Neural cell (in vitro differentiated cells): ENCODE measurements at regions not wholly inside any gene's neighbourhood (a gene's known extent, or its start where the extent isn't known, plus 50 kb on each side); places are given as distances from the start of the nearest gene placed in this dataset.

Experiments
- H2AFZ ChIP-seq: fragments of 200-600, 300-800 bp; sonication (generic), shearing (Covaris generic); 2 replicates; pipeline ENCODE4 v1.6.0; 2014; ENCODE audit warnings: low read depth, mild to moderate bottlenecking, antibody characterized with exemption, low read length, moderate library complexity
- H3F3A ChIP-seq: fragments of 200-600 bp; shearing (Covaris generic); 2 replicates; pipeline ENCODE4 v1.6.1; 2016; ENCODE audit warnings: mild to moderate bottlenecking, moderate library complexity, mixed read lengths, antibody characterized with exemption, low read length; ENCODE audit not compliant: insufficient read depth, poor library complexity, severe bottlenecking
- H3K27ac ChIP-seq: fragments of 200-600, 300-800 bp; sonication (generic), shearing (Covaris generic); 2 replicates; pipeline ENCODE4 v1.5.1; 2014; ENCODE audit warnings: mild to moderate bottlenecking, low read length, moderate library complexity
- H3K27me3 ChIP-seq: fragments of 300-800, 200-600 bp; sonication (generic), shearing (Covaris generic); 2 replicates; pipeline ENCODE4 v1.6.0; 2014; ENCODE audit warnings: mild to moderate bottlenecking, low read depth, low read length, moderate library complexity; ENCODE audit not compliant: insufficient read depth
- H3K36me3 ChIP-seq: fragments of 300-800, 200-600 bp; sonication (generic), shearing (Covaris generic); 2 replicates; pipeline ENCODE4 v1.5.1; 2014; ENCODE audit warnings: mild to moderate bottlenecking, antibody characterized with exemption, low read length, moderate library complexity; ENCODE audit not compliant: insufficient read depth
- H3K4me2 ChIP-seq: fragments of 300-800, 200-600 bp; sonication (generic), shearing (Covaris generic); 2 replicates; pipeline ENCODE4 v1.6.0; 2014; ENCODE audit warnings: mild to moderate bottlenecking, low read length
- H3K4me3 ChIP-seq: fragments of 300-800, 200-600 bp; sonication (generic), shearing (Covaris generic); 2 replicates; pipeline ENCODE4 v1.5.1; 2014; ENCODE audit warnings: mild to moderate bottlenecking, low read length, moderate library complexity
- H3K79me2 ChIP-seq: fragments of 200-600 bp; shearing (Covaris generic); replicated peaks from 2 replicates; pipeline ENCODE4 v1.6.0; 2014; ENCODE audit warnings: mild to moderate bottlenecking, low read length, moderate library complexity; ENCODE audit not compliant: insufficient read depth
- H3K9ac ChIP-seq: fragments of 300-800, 200-600 bp; sonication (generic), shearing (Covaris generic); 2 replicates; pipeline ENCODE4 v1.6.1; 2016; ENCODE audit warnings: mild to moderate bottlenecking, low read length, mixed read lengths
- H3K9me2 ChIP-seq: fragments of 200-600 bp; shearing (Covaris generic); 2 replicates; pipeline ENCODE4 v1.6.1; 2016; ENCODE audit warnings: mild to moderate bottlenecking, low read length, mixed read lengths; ENCODE audit not compliant: insufficient read depth
- H3K9me3 ChIP-seq: fragments of 200-600, 300-800 bp; sonication (generic), shearing (Covaris generic); 2 replicates; pipeline ENCODE4 v1.6.1; 2016; ENCODE audit warnings: mild to moderate bottlenecking, mixed run types, low read length, moderate library complexity, mixed read lengths
- H4K20me1 ChIP-seq: fragments of 200-600 bp; shearing (Covaris generic); 2 replicates; pipeline ENCODE4 v1.6.1; 2016; ENCODE audit warnings: mild to moderate bottlenecking, mixed run types; ENCODE audit not compliant: insufficient read depth
- CTCF ChIP-seq: fragments of 450-650 bp; IDR thresholded peaks from 2 replicates; pipeline ENCODE4 v1.5.1; 2014; ENCODE audit warnings: antibody characterized with exemption, mild to moderate bottlenecking, moderate library complexity; ENCODE audit not compliant: poor library complexity, severe bottlenecking
- EP300 ChIP-seq: fragments of 450-650 bp; conservative IDR thresholded peaks from 2 replicates; pipeline ENCODE4 v1.6.1; 2014; ENCODE audit warnings: antibody characterized with exemption, mild to moderate bottlenecking, moderate library complexity; ENCODE audit not compliant: poor library complexity, severe bottlenecking
- EZH2 ChIP-seq: fragments of 200-600, 300-800 bp; shearing (Covaris generic), sonication (generic); IDR thresholded peaks from 2 replicates; pipeline ENCODE4 v1.6.1; 2014; ENCODE audit warnings: antibody characterized with exemption, low read length, borderline replicate concordance, mild to moderate bottlenecking; ENCODE audit not compliant: insufficient read depth, poor library complexity, severe bottlenecking
- MXI1 ChIP-seq: fragments of 450-650 bp; conservative IDR thresholded peaks from 2 replicates; pipeline ENCODE4 v1.6.1; 2014; ENCODE audit warnings: antibody characterized with exemption, mild to moderate bottlenecking; ENCODE audit not compliant: poor library complexity, severe bottlenecking
- POLR2AphosphoS5 ChIP-seq: IDR thresholded peaks from 2 replicates; pipeline ENCODE4 v1.6.1; 2012
- RAD21 ChIP-seq: fragments of 450-650 bp; conservative IDR thresholded peaks from 2 replicates; pipeline ENCODE4 v1.6.1; 2014; ENCODE audit warnings: antibody characterized with exemption, mild to moderate bottlenecking, moderate library complexity
- REST ChIP-seq: IDR thresholded peaks from 2 replicates; pipeline ENCODE4 v1.6.1; 2012; ENCODE audit warnings: borderline replicate concordance
- SMC3 ChIP-seq: fragments of 450-650 bp; conservative IDR thresholded peaks from 2 replicates; pipeline ENCODE4 v1.6.1; 2014; ENCODE audit warnings: antibody characterized with exemption, mild to moderate bottlenecking, moderate library complexity; ENCODE audit not compliant: poor library complexity
- TAF1 ChIP-seq: IDR thresholded peaks from 2 replicates; pipeline ENCODE4 v1.6.1; 2012; ENCODE audit warnings: low read depth

DNA sequence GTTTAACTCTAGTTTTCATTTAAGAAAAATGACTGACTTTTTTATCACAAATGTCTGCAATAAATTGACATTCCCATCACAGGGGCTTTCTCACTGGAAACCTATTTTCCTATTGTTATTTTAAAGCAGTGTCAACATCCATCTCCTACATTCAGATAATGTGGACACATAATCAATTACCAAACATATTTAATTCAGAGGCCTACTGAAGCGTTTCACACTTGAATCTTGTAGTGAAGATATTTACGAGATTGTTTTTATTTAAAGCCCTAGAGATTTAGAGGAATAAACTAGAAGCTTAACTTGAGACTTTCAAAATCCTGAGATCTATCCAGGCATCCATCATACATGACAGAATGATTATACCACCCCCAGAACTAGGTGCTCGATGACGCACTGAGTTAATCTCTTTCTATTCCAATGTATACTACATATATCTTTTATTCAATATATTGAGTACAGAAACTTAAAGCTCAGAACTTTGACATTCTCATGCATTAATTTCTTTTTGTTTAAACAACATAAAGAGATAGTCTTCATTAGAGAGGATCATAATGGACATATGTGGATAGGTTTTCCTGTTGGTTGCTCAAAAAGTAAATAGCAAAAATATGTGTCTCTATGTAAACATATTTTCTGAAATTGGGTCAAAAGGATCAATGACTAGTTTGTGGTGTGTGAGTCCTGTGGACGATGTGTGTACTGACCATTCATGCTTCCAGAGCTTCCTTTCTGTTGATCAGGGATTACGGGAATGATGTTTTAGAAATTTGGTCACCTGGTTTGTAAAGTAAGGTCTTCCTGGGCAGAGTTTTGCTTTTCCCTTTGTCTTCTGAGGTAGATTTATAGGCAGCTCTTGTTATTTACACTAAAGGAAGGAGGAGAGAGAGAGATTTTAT, 171.5 kb upstream of the HMCN1 start:
- Histone ChIP-seq H2AFZ (no peak overlapping the region), H3K4me2 (peak overlapping the region; percentile 1), H3K36me3 (no peaks in the 10 kb centered on the region), H3K9me3 (no peaks in the 10 kb centered on the region), H3K9ac (no peak overlapping the region), H3F3A (no peaks in the 10 kb centered on the region), H3K4me3 (peak overlapping the region; percentile 16), H3K27me3 (no peaks in the 10 kb centered on the region), H3K27ac (peak overlapping the region; percentile 67), H3K79me2 (no peaks in the 10 kb centered on the region), H4K20me1 (no peaks in the 10 kb centered on the region), H3K9me2 (no peaks in the 10 kb centered on the region)
- TF ChIP-seq TAF1 (no peak), EZH2 (no peak), CTCF (no peak), EP300 (peak; percentile 72), SMC3 (no peak), RAD21 (no peak), POLR2AphosphoS5 (peak; percentile 22), MXI1 (no peak), REST (no peak)

GRCh38 chr1:185561629-185562028, 172.6 kb upstream of the HMCN1 start:
- no peaks in the 10 kb centered on the region for H3K9me2 ChIP-seq
- no peaks in the 10 kb centered on the region for H3F3A ChIP-seq
- no peaks in the 10 kb centered on the region for H3K27me3 ChIP-seq
- no peak overlapping the region for H3K9ac ChIP-seq
- H3K36me3 ChIP-seq = no peaks in the 10 kb centered on the region
- H2AFZ ChIP-seq = no peak overlapping the region
- H3K79me2 ChIP-seq = no peaks in the 10 kb centered on the region
- H4K20me1 ChIP-seq = no peaks in the 10 kb centered on the region
- no peaks in the 10 kb centered on the region for H3K9me3 ChIP-seq
- peak overlapping the region; percentile 15 for H3K4me3 ChIP-seq
- H3K27ac ChIP-seq = peak overlapping the region; percentile 67
- no peak for TF ChIP-seq REST
- TF ChIP-seq CTCF = no peak
- no peak for TF ChIP-seq EZH2
- TF ChIP-seq EP300 = no peak
- TF ChIP-seq RAD21 = no peak
- TF ChIP-seq MXI1 = no peak
- no peak for TF ChIP-seq SMC3
- TF ChIP-seq POLR2AphosphoS5 = no peak
- no peak for TF ChIP-seq TAF1
- H3K4me2 ChIP-seq = no peak overlapping the region
